ENCODE measurements at regions not wholly inside any gene's neighbourhood (a gene's known extent, or its start where the extent isn't known, plus 50 kb on each side); places are given as distances from the start of the nearest gene placed in this dataset.

GRCh38 chrX:95325185-95325584, 1359.5 kb upstream of the DIAPH2 start:
- TF ChIP-seq POLR2AphosphoS5 (IDR thresholded peaks at IDR 0.05) (no peak), CTCF (IDR thresholded peaks at IDR 0.05) (no peak), POLR2A (IDR thresholded peaks at IDR 0.05) (no peak)
- Histone ChIP-seq H3K4me3 (no peak overlapping the region), H3K27ac (no peak overlapping the region), H3K4me1 (no peaks in the 10 kb centered on the region), H3K36me3 (no peaks in the 10 kb centered on the region), H3K9me3 (peaks cover 0 to 7% of the 10 kb centered on the region in 2 donors), H3K27me3 (peaks cover 0 to 23% of the 10 kb centered on the region in 2 donors)
- intact Hi-C loops (cut with DNase I; ENCODE audit: low total_unique reads): no loop called here
- DNase-seq (ENCODE audit: low spot score in 2 of 2): no peak

GRCh38 chrX:95330292-95330691, 1354.3 kb upstream of the DIAPH2 start:
- no peak for DNase-seq (ENCODE audit: low spot score in 2 of 2)
- Histone ChIP-seq H3K9me3 (peaks cover 0 to 7% of the 10 kb centered on the region in 2 donors), H3K36me3 (no peaks in the 10 kb centered on the region), H3K27ac (no peak overlapping the region), H3K4me1 (no peaks in the 10 kb centered on the region), H3K27me3 (peaks cover 0 to 35% of the 10 kb centered on the region in 2 donors), H3K4me3 (no peak overlapping the region)
- TF ChIP-seq CTCF (IDR thresholded peaks at IDR 0.05) (no peak), POLR2AphosphoS5 (IDR thresholded peaks at IDR 0.05) (no peak), POLR2A (IDR thresholded peaks at IDR 0.05) (no peak)
- intact Hi-C loops (cut with DNase I; ENCODE audit: low total_unique reads): no loop called here

- Histone ChIP-seq H3K36me3 (no peaks in the 10 kb centered on the region), H3K27ac (no peak overlapping the region), H3K9me3 (peaks cover 0 to 7% of the 10 kb centered on the region in 2 donors), H3K4me3 (no peak overlapping the region), H3K4me1 (no peaks in the 10 kb centered on the region), H3K27me3 (peaks cover 0 to 39% of the 10 kb centered on the region in 2 donors)
- DNase-seq (ENCODE audit: low spot score in 2 of 2): no peak
- TF ChIP-seq POLR2A (IDR thresholded peaks at IDR 0.05) (no peak), POLR2AphosphoS5 (IDR thresholded peaks at IDR 0.05) (no peak), CTCF (IDR thresholded peaks at IDR 0.05) (no peak)
- intact Hi-C loops (cut with DNase I; ENCODE audit: low total_unique reads): no loop called here
Measured at GRCh38 chrX:95332530-95332929, 1352.1 kb upstream of the DIAPH2 start.

- no peaks in the 10 kb centered on the region for H3K4me1 ChIP-seq
- intact Hi-C loops (cut with DNase I; ENCODE audit: low total_unique reads): no loop called here
- H3K4me3 ChIP-seq: no peak overlapping the region
- H3K27ac ChIP-seq: no peak overlapping the region
- peaks cover 0 to 21% of the 10 kb centered on the region in 2 donors for H3K27me3 ChIP-seq
- no peak for TF ChIP-seq POLR2A (IDR thresholded peaks at IDR 0.05)
- TF ChIP-seq CTCF (IDR thresholded peaks at IDR 0.05): no peak
- no peak for TF ChIP-seq POLR2AphosphoS5 (IDR thresholded peaks at IDR 0.05)
- H3K9me3 ChIP-seq: no peaks in the 10 kb centered on the region
- no peaks in the 10 kb centered on the region for H3K36me3 ChIP-seq
- no peak for DNase-seq (ENCODE audit: low spot score in 2 of 2)
Measured at GRCh38 chrX:95346856-95347255, 1337.8 kb upstream of the DIAPH2 start.

- H3K9me3 ChIP-seq: no peaks in the 10 kb centered on the region
- no peak overlapping the region for H3K27ac ChIP-seq
- H3K36me3 ChIP-seq: no peaks in the 10 kb centered on the region
- DNase-seq (ENCODE audit: low spot score in 2 of 2): no peak
- H3K4me1 ChIP-seq: no peaks in the 10 kb centered on the region
- intact Hi-C loops (cut with DNase I; ENCODE audit: low total_unique reads): no loop called here
- TF ChIP-seq CTCF (IDR thresholded peaks at IDR 0.05): no peak
- no peak for TF ChIP-seq POLR2A (IDR thresholded peaks at IDR 0.05)
- no peak for TF ChIP-seq POLR2AphosphoS5 (IDR thresholded peaks at IDR 0.05)
- no peak overlapping the region for H3K4me3 ChIP-seq
- H3K27me3 ChIP-seq: peaks cover 0 to 6% of the 10 kb centered on the region in 2 donors
Measured at GRCh38 chrX:95350774-95351488, 1333.7 kb upstream of the DIAPH2 start.

Measured in breast epithelium (tissue), 4 donors.